Islet of Langerhans (tissue), 1 donor: ENCODE measurements at regions not wholly inside any gene's neighbourhood (a gene's known extent, or its start where the extent isn't known, plus 50 kb on each side); places are given as distances from the start of the nearest gene placed in this dataset.

Source experiments
- FAIRE-seq: peaks from one replicate; lab custom pipeline; 2011; peaks lifted over from hg19 to GRCh38; lab: Jason Lieb, UNC

GRCh38 chr9:91100878-91101450, 260.8 kb downstream of the AUH start:
- no peak for FAIRE-seq

GRCh38 chr9:91101611-91102168, 260.0 kb downstream of the AUH start:
- no peak for FAIRE-seq

DNA sequence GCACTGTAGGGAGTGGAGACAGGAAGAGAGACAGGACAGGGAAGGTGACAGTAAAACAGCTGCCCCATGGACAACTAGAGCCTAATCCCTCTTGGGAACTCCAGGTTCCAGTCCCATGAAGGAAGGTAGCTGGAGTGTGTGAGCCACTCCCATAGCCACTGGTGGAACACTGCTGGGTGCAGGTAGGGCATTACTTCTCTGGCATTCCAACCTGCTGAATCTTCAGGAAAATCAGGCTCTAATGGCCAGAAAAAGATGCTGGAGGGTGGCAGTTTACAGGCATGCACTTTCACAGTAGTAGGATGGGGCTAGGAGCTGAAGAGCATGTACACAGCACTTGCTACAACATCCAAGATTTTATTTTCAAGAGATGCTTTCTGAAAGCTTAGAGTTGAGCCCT, 259.4 kb downstream of the AUH start:
- no peak for FAIRE-seq

GRCh38 chr9:91103931-91104330, 257.8 kb downstream of the AUH start:
- FAIRE-seq = no peak

- no peak for FAIRE-seq
Measured at GRCh38 chr9:91106415-91107081, 255.2 kb downstream of the AUH start.

DNA sequence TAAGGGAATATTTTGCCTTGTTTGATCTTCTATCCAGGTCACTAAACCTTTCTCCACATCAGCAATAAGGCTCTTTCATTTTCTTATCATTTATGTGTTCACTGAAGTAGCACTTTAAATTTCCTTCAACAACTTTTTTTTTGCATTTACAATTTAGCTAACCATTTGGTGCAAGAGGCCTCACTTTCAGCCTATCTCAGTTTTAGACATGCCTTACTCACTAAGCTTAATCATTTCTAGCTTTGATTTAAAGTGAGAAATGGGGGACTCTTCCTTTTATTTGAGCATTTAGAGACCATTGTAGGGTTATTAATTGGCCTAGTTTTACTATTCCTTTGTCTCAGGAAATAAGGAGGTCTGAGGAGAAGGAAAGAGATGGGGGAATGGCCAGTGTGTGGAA, 250.5 kb downstream of the AUH start:
- no peak for FAIRE-seq

DNA sequence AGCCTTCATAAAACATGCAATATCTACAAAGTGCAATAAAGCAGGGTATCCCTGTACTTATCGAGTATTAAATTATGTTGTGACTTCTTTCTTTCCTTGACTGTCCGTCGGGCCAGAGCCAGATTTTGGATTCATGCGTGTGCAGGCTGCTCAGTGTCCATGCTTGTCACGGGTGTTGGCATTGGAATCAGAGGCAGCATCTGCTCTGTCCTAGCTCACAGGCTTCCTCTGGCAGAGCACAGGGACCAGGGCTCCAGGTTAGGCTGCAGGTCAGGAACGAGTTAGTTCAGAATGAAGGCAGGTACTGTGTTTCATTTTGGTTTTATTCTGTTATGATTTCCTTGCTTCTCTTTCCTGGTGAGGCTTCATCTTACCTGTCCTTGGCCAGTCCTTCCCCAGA, 249.8 kb downstream of the AUH start:
- no peak for FAIRE-seq

GRCh38 chr9:91113016-91113415, 248.7 kb downstream of the AUH start:
- FAIRE-seq = no peak

DNA sequence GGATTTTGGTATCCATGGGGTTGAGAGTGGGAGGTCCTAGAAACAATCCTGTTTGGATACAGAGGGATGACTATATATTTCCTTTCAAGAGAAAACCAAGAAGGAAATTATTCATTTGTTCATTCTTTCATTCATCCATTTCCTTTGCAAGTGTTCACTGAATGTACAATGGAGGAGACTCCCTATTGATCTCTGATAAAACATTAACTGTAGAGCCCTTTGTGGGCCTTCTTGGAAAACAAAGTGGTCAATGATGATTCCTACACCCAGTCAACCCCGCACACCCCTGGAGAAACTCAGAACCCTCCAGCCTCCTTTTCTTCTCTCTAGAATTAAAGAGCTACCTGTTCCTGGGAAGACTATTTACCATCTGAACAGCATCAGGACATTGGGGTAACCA, 247.3 kb downstream of the AUH start:
- no peak for FAIRE-seq

DNA sequence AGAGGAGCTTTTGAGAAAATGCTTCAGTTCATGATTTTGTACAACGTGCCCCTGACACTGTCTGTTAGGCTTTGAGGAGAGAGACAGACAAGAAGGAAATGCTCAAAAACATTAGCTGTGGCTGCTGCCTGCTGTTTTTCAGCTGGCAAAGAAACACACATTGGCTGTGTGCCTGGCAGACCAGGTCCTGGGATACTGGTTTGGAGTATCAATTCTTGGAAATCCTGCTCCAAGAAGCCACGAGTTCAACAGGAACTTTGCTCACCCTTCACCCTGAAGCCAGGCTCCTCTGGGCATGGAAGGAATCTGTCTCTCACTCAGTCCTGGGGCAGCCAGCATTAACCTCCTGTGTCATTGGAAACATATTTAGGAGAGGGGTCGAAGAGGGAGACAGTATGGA, 245.5 kb downstream of the AUH start:
- FAIRE-seq = no peak

DNA sequence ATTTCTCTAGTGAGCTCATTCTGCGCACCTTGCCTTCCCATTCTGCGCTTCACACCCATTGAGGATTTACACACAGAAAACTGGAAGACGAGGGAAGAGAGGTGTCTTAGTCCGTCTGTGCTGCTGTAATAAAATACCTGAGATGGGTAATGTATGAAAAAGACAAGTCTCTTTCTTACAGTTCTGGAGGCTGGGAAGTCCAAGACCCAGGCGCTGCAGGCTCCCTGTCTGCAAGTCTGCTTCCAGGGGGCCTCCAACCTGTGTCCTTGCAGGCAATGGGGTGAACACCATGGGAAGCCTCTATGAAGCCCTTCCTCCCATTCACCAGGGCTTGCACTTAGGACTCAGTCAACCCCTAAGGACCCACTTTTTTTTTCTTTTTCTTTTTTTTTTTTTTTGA, 245.0 kb downstream of the AUH start:
- no peak for FAIRE-seq

DNA sequence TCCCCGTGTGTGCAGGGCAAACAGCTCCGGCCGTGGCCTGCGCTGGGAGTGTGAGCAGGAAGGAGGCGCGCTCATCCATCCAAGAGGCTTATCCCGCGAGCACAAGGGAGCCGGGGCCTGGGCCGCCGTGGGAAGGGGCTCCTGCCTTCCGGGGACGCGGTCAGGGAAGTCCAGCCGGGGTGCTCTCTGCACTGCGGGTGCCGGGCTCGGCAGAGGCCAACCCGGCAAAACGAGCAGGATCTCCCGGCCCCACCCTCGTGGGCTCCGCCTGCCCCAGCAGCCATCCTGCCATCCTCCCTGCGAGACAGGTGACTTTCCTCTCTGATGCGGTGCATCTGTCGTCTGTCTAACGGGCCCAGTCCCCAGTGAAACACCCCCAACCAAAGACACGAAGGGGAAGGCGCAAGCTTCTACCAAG, 244.2 kb downstream of the AUH start:
- FAIRE-seq = no peak

GRCh38 chr9:91117959-91118703, 243.6 kb downstream of the AUH start:
- FAIRE-seq = no peak

GRCh38 chr9:91118704-91119025, 243.1 kb downstream of the AUH start:
- no peak for FAIRE-seq

DNA sequence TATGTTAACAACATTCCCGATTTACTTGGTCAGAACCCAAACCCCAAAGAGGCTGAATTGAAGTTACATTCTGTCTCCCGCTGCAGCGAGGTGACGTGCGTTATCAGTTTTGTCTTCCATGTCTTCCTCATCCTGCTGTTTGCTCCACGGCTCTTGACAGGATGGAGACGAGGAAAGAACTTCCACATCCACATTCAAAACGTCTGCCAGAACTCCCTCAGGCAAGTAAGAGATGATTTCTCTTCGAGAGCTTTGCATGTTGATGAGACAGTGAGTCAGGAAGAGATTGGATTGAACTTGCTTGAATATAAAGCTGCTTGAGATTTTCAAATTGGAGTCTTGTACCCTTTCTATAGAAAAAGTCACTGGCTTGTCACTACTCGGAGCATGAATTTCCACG, 242.6 kb downstream of the AUH start:
- FAIRE-seq = no peak

GRCh38 chr9:91119679-91120078, 242.0 kb downstream of the AUH start:
- FAIRE-seq = no peak

DNA sequence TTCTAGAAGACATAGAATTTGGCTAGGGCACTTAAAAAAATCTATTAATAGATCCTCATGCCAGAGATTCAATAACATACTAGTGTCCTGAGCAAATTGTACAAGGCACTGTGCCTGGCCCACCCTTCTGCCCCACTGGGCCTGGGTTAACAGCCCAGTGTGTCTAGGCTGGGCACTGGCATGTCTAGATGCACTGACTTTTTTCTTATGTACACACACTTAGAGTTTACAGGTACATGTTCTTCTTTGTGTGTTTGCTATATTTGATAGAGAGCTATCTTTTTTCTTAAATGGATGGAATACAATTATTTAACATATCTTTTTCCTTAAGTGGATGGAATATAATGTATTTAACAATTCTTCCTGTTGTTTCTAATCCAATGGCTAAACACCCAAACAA, 241.5 kb downstream of the AUH start:
- FAIRE-seq = no peak

DNA sequence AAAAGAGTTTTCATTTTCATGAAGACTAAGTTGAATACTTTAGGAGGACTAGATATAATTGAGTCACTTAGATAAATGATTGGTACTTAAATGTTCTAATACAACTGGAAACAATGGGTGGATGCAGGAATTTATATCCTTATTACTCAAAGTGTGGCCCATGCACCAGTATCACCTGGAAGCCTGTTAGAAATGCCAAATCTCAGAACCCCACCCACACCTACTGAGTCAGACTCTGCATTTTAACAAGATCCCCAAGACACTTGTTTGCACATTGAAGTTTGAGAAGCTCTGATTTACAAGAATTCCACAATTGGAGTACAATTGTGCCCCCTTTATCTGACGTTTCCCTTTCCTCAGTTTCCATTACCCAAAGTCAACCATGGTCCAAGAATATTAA, 239.0 kb downstream of the AUH start:
- FAIRE-seq = no peak

- FAIRE-seq = no peak
Measured at GRCh38 chr9:91126761-91127445, 234.8 kb downstream of the AUH start.

- no peak for FAIRE-seq
Measured at GRCh38 chr9:91127653-91128052, 234.1 kb downstream of the AUH start.

DNA sequence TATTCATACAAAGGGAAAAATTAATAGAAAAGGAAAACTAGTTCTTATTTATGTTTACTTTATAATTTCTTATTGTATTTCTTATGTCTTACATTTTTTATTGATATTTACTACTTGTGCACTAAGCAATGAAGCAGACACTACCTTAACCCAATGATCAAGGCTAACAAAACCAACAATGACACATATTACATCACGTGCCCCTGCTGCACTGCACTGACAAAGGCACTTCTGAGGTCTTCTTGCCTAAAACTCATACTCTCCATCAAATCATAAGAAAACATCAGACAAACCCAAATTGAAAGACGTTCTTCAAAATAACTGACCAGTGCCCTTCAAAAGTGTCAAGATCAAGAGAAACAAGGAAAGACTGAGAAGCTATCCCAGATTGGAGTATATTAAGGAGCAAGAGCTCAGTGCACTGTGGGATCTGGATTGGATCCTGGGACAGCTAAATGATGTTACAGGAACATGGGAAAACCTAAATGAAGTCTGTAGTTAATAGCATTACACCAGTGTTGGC, 230.9 kb downstream of the AUH start:
- FAIRE-seq = no peak

DNA sequence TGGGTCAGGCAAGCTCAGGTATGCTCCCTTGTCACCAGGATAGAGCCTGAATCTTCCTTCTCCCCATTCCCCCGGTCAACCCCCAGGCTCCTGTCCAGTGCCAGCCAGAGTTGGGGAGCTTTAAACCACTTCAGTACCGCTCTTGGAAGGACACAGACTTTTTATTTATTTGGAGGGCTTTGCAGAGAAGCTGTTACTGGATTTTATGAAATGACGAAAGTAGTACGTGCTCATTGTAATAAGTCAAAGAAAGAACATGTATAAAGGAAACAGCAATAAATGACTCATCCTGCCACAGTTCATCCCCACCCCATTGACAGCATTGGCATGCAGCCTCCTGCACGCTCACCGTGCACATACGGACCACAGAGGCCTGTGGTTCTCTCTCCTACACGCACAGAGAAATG, 230.3 kb downstream of the AUH start:
- no peak for FAIRE-seq

GRCh38 chr9:91132576-91133073, 229.1 kb downstream of the AUH start:
- no peak for FAIRE-seq
